ENCODE measurements at regions not wholly inside any gene's neighbourhood (a gene's known extent, or its start where the extent isn't known, plus 50 kb on each side); places are given as distances from the start of the nearest gene placed in this dataset.

GRCh38 chr3:190252080-190252479, 70.2 kb downstream of the CLDN1 start:
- DNase-seq (ENCODE audit: low read depth, low spot score): no peak

- DNase-seq (ENCODE audit: low read depth, low spot score): no peak
Observed at GRCh38 chr3:190249414-190249813, 72.8 kb downstream of the CLDN1 start.

GRCh38 chr3:190242147-190242546, 80.1 kb downstream of the CLDN1 start:
- DNase-seq (ENCODE audit: low read depth, low spot score): no peak

- DNase-seq (ENCODE audit: low read depth, low spot score): no peak
Observed at GRCh38 chr3:190239325-190239724, 82.9 kb downstream of the CLDN1 start.

- DNase-seq (ENCODE audit: low read depth, low spot score): no peak
Observed at GRCh38 chr3:190238871-190239270, 83.4 kb downstream of the CLDN1 start.

- no peak for DNase-seq (ENCODE audit: low read depth, low spot score)
Observed at GRCh38 chr3:190234621-190235020, 87.6 kb downstream of the CLDN1 start.

- no peak for DNase-seq (ENCODE audit: low read depth, low spot score)
Observed at GRCh38 chr3:190229632-190230424, 92.4 kb downstream of the CLDN1 start.

GRCh38 chr3:190227064-190227463, 95.2 kb downstream of the CLDN1 start:
- DNase-seq (ENCODE audit: low read depth, low spot score): no peak

GRCh38 chr3:190224863-190225692, 97.2 kb downstream of the CLDN1 start:
- DNase-seq (ENCODE audit: low read depth, low spot score): no peak

GRCh38 chr3:190224456-190224855, 97.8 kb downstream of the CLDN1 start:
- DNase-seq (ENCODE audit: low read depth, low spot score): no peak

- DNase-seq (ENCODE audit: low read depth, low spot score): no peak
Observed at GRCh38 chr3:190222916-190223315, 99.3 kb downstream of the CLDN1 start.

GRCh38 chr3:190222360-190222759, 99.9 kb downstream of the CLDN1 start:
- no peak for DNase-seq (ENCODE audit: low read depth, low spot score)

GRCh38 chr3:190220362-190220761, 99.7 kb upstream of the P3H2 start:
- DNase-seq (ENCODE audit: low read depth, low spot score): no peak

- no peak for DNase-seq (ENCODE audit: low read depth, low spot score)
Observed at GRCh38 chr3:190217081-190217480, 96.4 kb upstream of the P3H2 start.

- no peak for DNase-seq (ENCODE audit: low read depth, low spot score)
Observed at GRCh38 chr3:190213727-190214126, 93.0 kb upstream of the P3H2 start.

- DNase-seq (ENCODE audit: low read depth, low spot score): no peak
Observed at GRCh38 chr3:190210608-190211007, 89.9 kb upstream of the P3H2 start.

- DNase-seq (ENCODE audit: low read depth, low spot score): no peak
Observed at GRCh38 chr3:190209533-190209932, 88.8 kb upstream of the P3H2 start.

- no peak for DNase-seq (ENCODE audit: low read depth, low spot score)
Observed at GRCh38 chr3:190208196-190208595, 87.5 kb upstream of the P3H2 start.

GRCh38 chr3:190205739-190206138, 85.0 kb upstream of the P3H2 start:
- no peak for DNase-seq (ENCODE audit: low read depth, low spot score)

- DNase-seq (ENCODE audit: low read depth, low spot score): no peak
Observed at GRCh38 chr3:190204200-190204599, 83.5 kb upstream of the P3H2 start.

GRCh38 chr3:190197346-190197763, 76.7 kb upstream of the P3H2 start:
- no peak for DNase-seq (ENCODE audit: low read depth, low spot score)

- DNase-seq (ENCODE audit: low read depth, low spot score): no peak
Observed at GRCh38 chr3:190194506-190194905, 73.8 kb upstream of the P3H2 start.

- DNase-seq (ENCODE audit: low read depth, low spot score): no peak
Observed at GRCh38 chr3:190193210-190193609, 72.5 kb upstream of the P3H2 start.
